ENCODE measurements at regions not wholly inside any gene's neighbourhood (a gene's known extent, or its start where the extent isn't known, plus 50 kb on each side); places are given as distances from the start of the nearest gene placed in this dataset.
A peak's percentile ranks its signal among the peaks of the same experiment; 100 is the strongest.

GRCh38 chr11:15826826-15827225 is 529.5 kb downstream of the SOX6 start:
- TF ChIP-seq EP300 (IDR thresholded peaks at IDR 0.05) = no peak
- TF ChIP-seq, protein P1, sequence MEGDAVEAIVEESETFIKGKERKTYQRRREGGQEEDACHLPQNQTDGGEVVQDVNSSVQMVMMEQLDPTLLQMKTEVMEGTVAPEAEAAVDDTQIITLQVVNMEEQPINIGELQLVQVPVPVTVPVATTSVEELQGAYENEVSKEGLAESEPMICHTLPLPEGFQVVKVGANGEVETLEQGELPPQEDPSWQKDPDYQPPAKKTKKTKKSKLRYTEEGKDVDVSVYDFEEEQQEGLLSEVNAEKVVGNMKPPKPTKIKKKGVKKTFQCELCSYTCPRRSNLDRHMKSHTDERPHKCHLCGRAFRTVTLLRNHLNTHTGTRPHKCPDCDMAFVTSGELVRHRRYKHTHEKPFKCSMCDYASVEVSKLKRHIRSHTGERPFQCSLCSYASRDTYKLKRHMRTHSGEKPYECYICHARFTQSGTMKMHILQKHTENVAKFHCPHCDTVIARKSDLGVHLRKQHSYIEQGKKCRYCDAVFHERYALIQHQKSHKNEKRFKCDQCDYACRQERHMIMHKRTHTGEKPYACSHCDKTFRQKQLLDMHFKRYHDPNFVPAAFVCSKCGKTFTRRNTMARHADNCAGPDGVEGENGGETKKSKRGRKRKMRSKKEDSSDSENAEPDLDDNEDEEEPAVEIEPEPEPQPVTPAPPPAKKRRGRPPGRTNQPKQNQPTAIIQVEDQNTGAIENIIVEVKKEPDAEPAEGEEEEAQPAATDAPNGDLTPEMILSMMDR (IDR thresholded peaks at IDR 0.05) = peak in 2 of 4 experiments; percentile 24 to 26
- TF ChIP-seq POLR2A (IDR thresholded peaks at IDR 0.05) = no peak
- no peak for TF ChIP-seq POLR2AphosphoS5 (IDR thresholded peaks at IDR 0.05)
